Ascending aorta (tissue), 2 donors: ENCODE measurements at regions not wholly inside any gene's neighbourhood (a gene's known extent, or its start where the extent isn't known, plus 50 kb on each side); places are given as distances from the start of the nearest gene placed in this dataset.

Source experiments
- DNase-seq, 2 donors: peaks; one replicate each; pipeline ENCODE4 v3.0.0-alpha.2; 2019; ENCODE audit warnings: low spot score in 2 of 2
- H3K27ac ChIP-seq, 2 donors: fragments of 200-600 bp; sonication (generic); one replicate each; pipeline ENCODE4 v1.5.1; 2016 to 2017; ENCODE audit warnings: mild to moderate bottlenecking in 1 of 2
- H3K27me3 ChIP-seq: fragments of 200-600 bp; sonication (generic); one replicate; pipeline ENCODE4 v1.5.1; 2017
- H3K36me3 ChIP-seq, 2 donors: fragments of 200-600 bp; sonication (generic); one replicate each; pipeline ENCODE4 v1.5.1; 2016
- H3K4me1 ChIP-seq, 2 donors: fragments of 200-600 bp; sonication (generic); one replicate each; pipeline ENCODE4 v1.5.1; 2016 to 2017; ENCODE audit warnings: mild to moderate bottlenecking in 1 of 2
- H3K4me3 ChIP-seq, 2 donors: fragments of 200-600 bp; sonication (generic); one replicate each; pipeline ENCODE4 v1.5.1; 2016 to 2017; ENCODE audit warnings: mild to moderate bottlenecking in 1 of 2
- H3K9me3 ChIP-seq, 2 donors: fragments of 200-600 bp; sonication (generic); one replicate each; pipeline ENCODE4 v1.5.1; 2016
- intact Hi-C: fragments of 100-400 bp; cut with DNase I; formaldehyde crosslinking; loops from one replicate; pipeline ENCODE4 v1.15.1; 2023
- TF ChIP-seq, protein P1 (sequence below), 3 experiments: fragments of 200-600 bp in 2 of 3; fragments of 450-650 bp in 1 of 3; sonication (generic) in 2 of 3; IDR thresholded peaks; one replicate each; pipeline ENCODE4 v1.5.1; 2016 to 2019; ENCODE audit warnings: antibody characterized with exemption in 3 of 3, mild to moderate bottlenecking in 1 of 3, moderate library complexity in 1 of 3

DNA sequence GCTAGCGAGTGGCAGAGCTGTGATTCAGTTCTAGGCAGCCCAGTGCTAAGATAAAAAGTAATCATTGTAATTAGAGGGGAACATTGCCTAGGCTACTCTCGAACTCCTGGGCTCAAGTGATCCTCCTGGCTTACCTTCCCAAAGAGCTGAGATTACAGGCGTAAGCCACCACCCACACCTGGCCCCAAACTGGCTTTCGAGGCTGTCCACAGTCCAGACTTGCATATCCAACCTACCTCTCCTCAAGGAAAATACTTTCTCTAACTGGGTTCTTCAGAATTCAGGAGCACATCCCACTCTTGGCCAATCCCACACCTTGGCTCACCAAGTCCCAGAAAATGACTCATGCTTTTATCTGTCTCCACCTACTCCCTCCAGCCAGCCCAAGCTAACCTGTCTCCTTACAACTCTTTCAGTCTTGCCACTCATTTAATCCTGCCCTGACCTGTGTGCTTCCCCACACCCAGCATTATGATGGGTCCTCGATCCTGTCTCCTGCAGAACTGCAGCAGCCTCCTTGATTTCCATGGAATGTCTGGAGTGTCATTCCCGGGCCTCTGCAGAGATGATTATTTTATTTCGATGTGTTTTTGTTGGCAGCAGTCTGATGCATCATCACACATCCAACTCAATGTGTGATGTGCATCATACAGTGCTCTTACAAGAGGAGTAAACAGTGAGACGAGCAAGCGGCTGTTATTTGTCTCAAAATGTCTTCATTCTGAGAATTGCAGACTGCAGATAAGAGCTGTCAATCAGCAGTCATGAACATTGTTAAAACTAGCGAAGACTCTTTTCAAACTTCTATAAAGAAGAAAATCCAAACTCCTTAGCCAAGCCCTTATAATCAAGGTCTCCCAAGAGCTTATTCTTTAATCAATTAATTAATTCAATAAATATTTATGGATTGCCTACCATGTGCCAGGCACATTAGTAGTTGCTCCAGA lies 167.3 kb downstream of the SEC61B start:
- TF ChIP-seq, protein P1, sequence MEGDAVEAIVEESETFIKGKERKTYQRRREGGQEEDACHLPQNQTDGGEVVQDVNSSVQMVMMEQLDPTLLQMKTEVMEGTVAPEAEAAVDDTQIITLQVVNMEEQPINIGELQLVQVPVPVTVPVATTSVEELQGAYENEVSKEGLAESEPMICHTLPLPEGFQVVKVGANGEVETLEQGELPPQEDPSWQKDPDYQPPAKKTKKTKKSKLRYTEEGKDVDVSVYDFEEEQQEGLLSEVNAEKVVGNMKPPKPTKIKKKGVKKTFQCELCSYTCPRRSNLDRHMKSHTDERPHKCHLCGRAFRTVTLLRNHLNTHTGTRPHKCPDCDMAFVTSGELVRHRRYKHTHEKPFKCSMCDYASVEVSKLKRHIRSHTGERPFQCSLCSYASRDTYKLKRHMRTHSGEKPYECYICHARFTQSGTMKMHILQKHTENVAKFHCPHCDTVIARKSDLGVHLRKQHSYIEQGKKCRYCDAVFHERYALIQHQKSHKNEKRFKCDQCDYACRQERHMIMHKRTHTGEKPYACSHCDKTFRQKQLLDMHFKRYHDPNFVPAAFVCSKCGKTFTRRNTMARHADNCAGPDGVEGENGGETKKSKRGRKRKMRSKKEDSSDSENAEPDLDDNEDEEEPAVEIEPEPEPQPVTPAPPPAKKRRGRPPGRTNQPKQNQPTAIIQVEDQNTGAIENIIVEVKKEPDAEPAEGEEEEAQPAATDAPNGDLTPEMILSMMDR (IDR thresholded peaks at IDR 0.05) = no peak
- intact Hi-C loops = loop anchor here (10.0 kb wide), 1 partner anchor 725 kb away; no protein-coding TSS in a partner anchor
- Histone ChIP-seq H3K4me3 (no peak overlapping the region), H3K27ac (no peak overlapping the region), H3K4me1 (no peaks in the 10 kb centered on the region), H3K36me3 (no peaks in the 10 kb centered on the region), H3K9me3 (no peaks in the 10 kb centered on the region), H3K27me3 (no peaks in the 10 kb centered on the region)
- DNase-seq = no peak

DNA sequence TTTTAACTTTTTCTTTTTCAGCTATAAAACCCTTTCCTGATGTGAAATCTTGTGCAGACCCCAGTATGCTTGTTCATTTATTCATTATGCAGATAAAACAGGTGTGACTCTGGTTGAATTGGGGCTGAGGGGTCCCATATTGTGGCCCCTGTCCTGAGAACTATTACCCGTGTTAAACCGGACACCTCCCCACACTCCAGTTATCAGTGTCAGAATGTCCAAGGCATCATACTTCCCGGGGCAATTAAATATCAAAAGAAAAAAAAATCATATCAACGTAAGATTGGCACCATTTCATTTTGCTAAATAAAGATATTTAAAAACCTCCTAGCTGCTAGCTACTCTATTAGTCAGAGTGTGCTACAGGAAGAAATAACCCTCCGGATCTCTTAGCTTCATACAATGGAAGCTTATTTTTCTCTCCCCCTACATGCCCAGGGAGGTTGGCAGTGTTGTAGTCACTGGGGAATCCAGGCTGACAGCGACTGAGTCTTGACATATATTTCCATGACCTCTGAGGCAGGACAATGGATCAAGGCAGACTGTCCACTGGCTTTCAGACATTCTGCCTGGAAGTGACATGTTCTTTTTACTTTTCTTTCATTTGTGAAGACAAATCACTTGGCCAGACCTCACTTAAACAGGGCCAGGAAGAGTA lies 170.0 kb downstream of the SEC61B start:
- H3K27ac ChIP-seq = no peak overlapping the region

DNA sequence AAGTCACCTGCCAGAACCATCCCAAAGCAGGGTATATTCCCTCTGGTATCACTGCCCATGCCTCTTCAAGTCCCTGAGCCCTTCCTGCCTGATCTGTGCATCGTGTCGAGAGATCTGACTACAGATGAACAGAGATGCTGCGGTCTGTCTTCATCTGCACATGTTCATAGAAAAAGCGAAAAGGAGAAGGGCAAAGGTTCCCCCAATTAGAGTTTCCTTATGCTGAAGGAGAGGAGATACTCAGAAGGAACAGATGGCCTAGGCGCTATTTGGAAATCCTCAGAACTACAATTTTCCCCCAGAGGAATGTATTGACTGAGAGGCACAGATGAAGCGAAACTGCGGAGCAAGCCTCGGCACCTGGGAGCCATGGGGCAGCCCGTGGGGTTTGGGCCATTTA lies 170.9 kb downstream of the SEC61B start:
- intact Hi-C loops = loop anchor here (10.0 kb wide), 1 partner anchor 728 kb away; no protein-coding TSS in a partner anchor
- DNase-seq = no peak
- H3K27ac ChIP-seq = no peak overlapping the region
- H3K4me1 ChIP-seq = no peaks in the 10 kb centered on the region
- H3K9me3 ChIP-seq = no peaks in the 10 kb centered on the region
- H3K4me3 ChIP-seq = no peak overlapping the region
- H3K27me3 ChIP-seq = no peaks in the 10 kb centered on the region
- H3K36me3 ChIP-seq = no peaks in the 10 kb centered on the region
- TF ChIP-seq, protein P1 (IDR thresholded peaks at IDR 0.05) = no peak

More for the DNA sequence above, 170.0 kb downstream of the SEC61B start:
- no peak for DNase-seq
- H3K36me3 ChIP-seq = no peaks in the 10 kb centered on the region
- TF ChIP-seq, protein P1 (IDR thresholded peaks at IDR 0.05) = no peak
- intact Hi-C loops = loop anchor here (10.0 kb wide), 1 partner anchor 727 kb away; no protein-coding TSS in a partner anchor
- no peaks in the 10 kb centered on the region for H3K9me3 ChIP-seq
- no peaks in the 10 kb centered on the region for H3K4me1 ChIP-seq
- no peak overlapping the region for H3K4me3 ChIP-seq
- H3K27me3 ChIP-seq = no peaks in the 10 kb centered on the region

DNA sequence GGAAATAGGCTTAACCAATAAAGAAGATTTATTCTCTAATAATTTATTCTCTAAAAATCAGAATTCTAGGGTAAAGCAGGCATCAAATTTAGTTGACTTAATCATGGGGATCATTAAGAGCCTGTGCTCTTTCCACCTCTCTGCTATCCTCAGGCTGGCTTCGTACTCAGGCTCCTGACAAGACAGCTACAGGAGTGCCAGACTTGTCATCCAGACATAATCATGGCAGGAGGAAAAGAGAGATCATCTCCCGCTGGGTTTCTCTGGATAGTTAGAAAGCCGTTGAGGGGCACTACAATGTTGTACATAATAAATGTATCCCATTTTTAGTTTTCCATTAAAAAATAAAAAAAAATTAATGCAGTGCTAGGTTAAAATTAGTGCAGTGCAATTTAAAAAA lies 171.9 kb downstream of the SEC61B start:
- H3K27ac ChIP-seq = no peak overlapping the region
- H3K4me3 ChIP-seq = no peak overlapping the region
- no peaks in the 10 kb centered on the region for H3K4me1 ChIP-seq
- DNase-seq = no peak
- H3K27me3 ChIP-seq = no peaks in the 10 kb centered on the region
- TF ChIP-seq, protein P1 (IDR thresholded peaks at IDR 0.05) = no peak
- intact Hi-C loops = loop anchor here (10.0 kb wide), 1 partner anchor 729 kb away; no protein-coding TSS in a partner anchor
- H3K36me3 ChIP-seq = no peaks in the 10 kb centered on the region
- no peaks in the 10 kb centered on the region for H3K9me3 ChIP-seq

DNA sequence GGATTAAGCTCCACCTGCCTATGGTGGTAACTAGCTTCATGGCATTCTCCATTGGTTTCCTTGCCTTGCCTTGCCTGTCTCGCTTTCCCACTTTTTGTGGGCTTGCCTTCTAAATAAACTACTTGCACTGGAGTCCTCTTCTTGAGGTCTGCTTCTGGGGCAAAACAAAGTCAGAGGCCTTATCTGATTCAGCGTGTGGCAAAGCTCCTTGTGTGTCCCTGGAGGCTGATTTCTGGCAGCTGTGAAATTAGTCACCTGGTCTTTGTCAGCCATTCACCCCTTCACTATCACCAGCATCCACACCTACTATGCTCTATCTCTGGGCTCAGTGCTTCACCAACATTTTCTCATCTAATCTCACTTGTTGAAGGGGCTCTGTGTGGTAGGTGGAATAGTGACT lies 176.2 kb downstream of the SEC61B start:
- no peak for DNase-seq
- TF ChIP-seq, protein P1 (IDR thresholded peaks at IDR 0.05) = no peak
- intact Hi-C loops = loop anchor here (10.0 kb wide), 1 partner anchor 733 kb away; no protein-coding TSS in a partner anchor
- Histone ChIP-seq H3K27ac (no peak overlapping the region), H3K4me1 (no peaks in the 10 kb centered on the region), H3K36me3 (no peaks in the 10 kb centered on the region), H3K4me3 (no peak overlapping the region), H3K9me3 (no peaks in the 10 kb centered on the region), H3K27me3 (no peaks in the 10 kb centered on the region)
